Ovary (tissue), 3 donors: ENCODE measurements at regions not wholly inside any gene's neighbourhood (a gene's known extent, or its start where the extent isn't known, plus 50 kb on each side); places are given as distances from the start of the nearest gene placed in this dataset.

Experiments used
- EP300 ChIP-seq: sonication (generic); formaldehyde crosslinking; IDR thresholded peaks from one replicate; pipeline ENCODE4 v1.6.1; 2017; ENCODE audit warnings: antibody characterized with exemption
- POLR2A ChIP-seq: fragments of 450-650 bp; IDR thresholded peaks from one replicate; pipeline ENCODE4 v1.6.1; 2017; ENCODE audit warnings: antibody characterized with exemption, mild to moderate bottlenecking, moderate library complexity
- TF ChIP-seq, protein P1 (sequence below), 3 donors: fragments of 450-650 bp in 2 of 3; fragments of 200-600 bp in 1 of 3; IDR thresholded peaks; one replicate each; pipeline versions ENCODE4 v1.5.1 to v1.8.0; 2016 to 2022; ENCODE audit warnings: antibody characterized with exemption in 3 of 3, mild to moderate bottlenecking in 1 of 3
- donor health status: DM: no; HTN: no; CAD: no.

DNA sequence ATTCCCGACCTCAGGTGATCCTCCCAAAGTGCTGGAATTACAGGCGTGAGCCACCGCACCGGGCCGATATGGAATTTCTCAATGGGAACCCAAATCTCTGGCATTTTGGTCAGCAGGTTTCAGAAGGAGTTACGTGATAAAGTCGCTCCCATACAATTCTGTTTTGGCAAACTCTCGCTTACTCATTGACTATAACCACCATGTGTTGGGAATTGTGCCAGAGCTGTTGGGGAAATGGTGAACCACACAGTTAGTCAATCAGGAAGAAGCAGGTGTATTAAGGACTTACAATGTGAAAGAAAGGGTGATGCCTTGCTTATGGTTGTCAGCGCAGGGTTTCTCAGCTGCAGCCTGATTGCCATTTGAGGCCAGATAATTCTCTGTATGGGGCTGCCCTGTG, 410.5 kb downstream of the QKI start:
- TF ChIP-seq POLR2A (no peak), EP300 (no peak)
- TF ChIP-seq, protein P1, sequence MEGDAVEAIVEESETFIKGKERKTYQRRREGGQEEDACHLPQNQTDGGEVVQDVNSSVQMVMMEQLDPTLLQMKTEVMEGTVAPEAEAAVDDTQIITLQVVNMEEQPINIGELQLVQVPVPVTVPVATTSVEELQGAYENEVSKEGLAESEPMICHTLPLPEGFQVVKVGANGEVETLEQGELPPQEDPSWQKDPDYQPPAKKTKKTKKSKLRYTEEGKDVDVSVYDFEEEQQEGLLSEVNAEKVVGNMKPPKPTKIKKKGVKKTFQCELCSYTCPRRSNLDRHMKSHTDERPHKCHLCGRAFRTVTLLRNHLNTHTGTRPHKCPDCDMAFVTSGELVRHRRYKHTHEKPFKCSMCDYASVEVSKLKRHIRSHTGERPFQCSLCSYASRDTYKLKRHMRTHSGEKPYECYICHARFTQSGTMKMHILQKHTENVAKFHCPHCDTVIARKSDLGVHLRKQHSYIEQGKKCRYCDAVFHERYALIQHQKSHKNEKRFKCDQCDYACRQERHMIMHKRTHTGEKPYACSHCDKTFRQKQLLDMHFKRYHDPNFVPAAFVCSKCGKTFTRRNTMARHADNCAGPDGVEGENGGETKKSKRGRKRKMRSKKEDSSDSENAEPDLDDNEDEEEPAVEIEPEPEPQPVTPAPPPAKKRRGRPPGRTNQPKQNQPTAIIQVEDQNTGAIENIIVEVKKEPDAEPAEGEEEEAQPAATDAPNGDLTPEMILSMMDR (IDR thresholded peaks at IDR 0.05): no peak
